Astrocyte (in vitro differentiated cells and primary cell): ENCODE measurements at regions not wholly inside any gene's neighbourhood (a gene's known extent, or its start where the extent isn't known, plus 50 kb on each side); places are given as distances from the start of the nearest gene placed in this dataset.

Experiments
- DNase-seq: peaks from one replicate; pipeline ENCODE4 v3.0.0-alpha.2; 2010; ENCODE audit warnings: low read depth
- FAIRE-seq: peaks from 2 replicates; lab custom pipeline; 2011; peaks lifted over from hg19 to GRCh38; lab: Jason Lieb, UNC
- H2AFZ ChIP-seq: 2 replicates; pipeline ENCODE4 v1.6.0; 2012; ENCODE audit warnings: low read depth, low read length, inconsistent platforms
- H3K27ac ChIP-seq: 2 replicates; pipeline ENCODE4 v1.5.1; 2011; ENCODE audit warnings: low read depth, low read length, inconsistent platforms
- H3K27me3 ChIP-seq: 2 replicates; pipeline ENCODE4 v1.6.0; 2011; ENCODE audit warnings: low read length, inconsistent platforms; ENCODE audit not compliant: insufficient read depth
- H3K36me3 ChIP-seq: 2 replicates; pipeline ENCODE4 v1.5.1; 2011; ENCODE audit warnings: low read length, inconsistent platforms; ENCODE audit not compliant: insufficient read depth
- H3K4me1 ChIP-seq: 2 replicates; pipeline ENCODE4 v1.5.1; 2011; ENCODE audit warnings: low read length, inconsistent platforms; ENCODE audit not compliant: insufficient read depth
- H3K4me2 ChIP-seq: 2 replicates; pipeline ENCODE4 v1.6.0; 2012; ENCODE audit warnings: low read length, inconsistent platforms
- H3K4me3 ChIP-seq: 2 replicates; pipeline ENCODE4 v1.5.1; 2011; ENCODE audit warnings: low read depth, mild to moderate bottlenecking, low read length, inconsistent platforms; ENCODE audit not compliant: insufficient read depth
- H3K79me2 ChIP-seq: 2 replicates; pipeline ENCODE4 v1.6.0; 2012; ENCODE audit warnings: mild to moderate bottlenecking, low read length, inconsistent platforms; ENCODE audit not compliant: insufficient read depth
- H3K9ac ChIP-seq: 2 replicates; pipeline ENCODE4 v1.6.0; 2012; ENCODE audit warnings: mild to moderate bottlenecking, low read length, inconsistent platforms
- H3K9me3 ChIP-seq: 2 replicates; pipeline ENCODE4 v1.5.1; 2012; ENCODE audit warnings: low read depth, mild to moderate bottlenecking, low read length, inconsistent platforms; ENCODE audit not compliant: insufficient read depth
- H4K20me1 ChIP-seq: 2 replicates; pipeline ENCODE4 v1.6.0; 2012; ENCODE audit warnings: low read length, inconsistent platforms; ENCODE audit not compliant: insufficient read depth
- H3K27ac Mint-ChIP-seq: one replicate; pipeline ENCODE4 v1.8.0; 2021; ENCODE audit warnings: mild to moderate bottlenecking, mixed read lengths; ENCODE audit not compliant: unreplicated experiment
- H3K27me3 Mint-ChIP-seq: one replicate; pipeline ENCODE4 v1.8.0; 2021; ENCODE audit warnings: low read depth, mixed read lengths; ENCODE audit not compliant: unreplicated experiment
- H3K36me3 Mint-ChIP-seq: one replicate; pipeline ENCODE4 v1.8.0; 2021; ENCODE audit warnings: low read depth, mixed read lengths; ENCODE audit not compliant: unreplicated experiment
- H3K4me1 Mint-ChIP-seq: one replicate; pipeline ENCODE4 v1.8.0; 2021; ENCODE audit warnings: low read depth, mixed read lengths; ENCODE audit not compliant: unreplicated experiment
- H3K4me3 Mint-ChIP-seq: one replicate; pipeline ENCODE4 v1.8.0; 2021; ENCODE audit warnings: mild to moderate bottlenecking, moderate library complexity, mixed read lengths; ENCODE audit not compliant: unreplicated experiment
- H3K9me3 Mint-ChIP-seq: one replicate; pipeline ENCODE4 v1.8.0; 2021; ENCODE audit warnings: mild to moderate bottlenecking, mixed read lengths; ENCODE audit not compliant: unreplicated experiment
- CTCF ChIP-seq: IDR thresholded peaks from 2 replicates; pipeline ENCODE4 v1.5.1; 2011; ENCODE audit warnings: low read depth, mild to moderate bottlenecking, inconsistent platforms, low read length, moderate library complexity; ENCODE audit not compliant: insufficient read depth
- EZH2 ChIP-seq: IDR thresholded peaks from 2 replicates; pipeline ENCODE4 v1.6.1; 2012; ENCODE audit warnings: mild to moderate bottlenecking, low read length, inconsistent platforms; ENCODE audit not compliant: insufficient read depth

GRCh38 chr2:236397681-236398080 lies 133.5 kb upstream of the ASB18 start:
- Mint-ChIP-seq H3K27me3 (peaks cover 10% of the 10 kb centered on the region), H3K9me3 (peaks cover 3% of the 10 kb centered on the region), H3K27ac (no peak overlapping the region), H3K36me3 (no peaks in the 10 kb centered on the region), H3K4me1 (no peaks in the 10 kb centered on the region), H3K4me3 (no peak overlapping the region)
- Histone ChIP-seq H3K36me3 (no peaks in the 10 kb centered on the region), H3K79me2 (no peaks in the 10 kb centered on the region), H3K9me3 (no peaks in the 10 kb centered on the region), H3K4me2 (no peak overlapping the region), H3K27me3 (no peaks in the 10 kb centered on the region), H3K4me1 (no peaks in the 10 kb centered on the region), H3K27ac (no peak overlapping the region), H4K20me1 (no peaks in the 10 kb centered on the region), H3K9ac (no peak overlapping the region), H3K4me3 (no peak overlapping the region), H2AFZ (no peak overlapping the region)
- no peak for DNase-seq
- no peak for TF ChIP-seq CTCF
- no peak for TF ChIP-seq EZH2
- no peak for FAIRE-seq

- Histone ChIP-seq H3K36me3 (no peaks in the 10 kb centered on the region), H3K27ac (no peak overlapping the region), H3K9me3 (no peaks in the 10 kb centered on the region), H3K79me2 (no peaks in the 10 kb centered on the region), H4K20me1 (no peaks in the 10 kb centered on the region), H3K27me3 (no peaks in the 10 kb centered on the region), H3K4me2 (no peak overlapping the region), H3K4me1 (no peaks in the 10 kb centered on the region), H3K9ac (no peak overlapping the region), H2AFZ (no peak overlapping the region), H3K4me3 (no peak overlapping the region)
- no peak for TF ChIP-seq EZH2
- DNase-seq (no peak), FAIRE-seq (no peak)
- Mint-ChIP-seq H3K4me1 (no peaks in the 10 kb centered on the region), H3K27me3 (peaks cover 7% of the 10 kb centered on the region), H3K27ac (no peak overlapping the region), H3K9me3 (peaks cover 3% of the 10 kb centered on the region), H3K36me3 (no peaks in the 10 kb centered on the region), H3K4me3 (no peak overlapping the region)
These were observed 135.2 kb upstream of the ASB18 start for GRCh38 chr2:236399409-236399808.

GRCh38 chr2:236400046-236400574 lies 135.9 kb upstream of the ASB18 start:
- no peaks in the 10 kb centered on the region for H4K20me1 ChIP-seq
- no peak overlapping the region for H3K4me3 Mint-ChIP-seq
- no peaks in the 10 kb centered on the region for H3K36me3 Mint-ChIP-seq
- no peak overlapping the region for H3K27ac Mint-ChIP-seq
- FAIRE-seq, result no peak
- H3K4me3 ChIP-seq, result no peak overlapping the region
- H3K9ac ChIP-seq, result no peak overlapping the region
- no peaks in the 10 kb centered on the region for H3K36me3 ChIP-seq
- no peak overlapping the region for H2AFZ ChIP-seq
- H3K27ac ChIP-seq, result no peak overlapping the region
- peaks cover 7% of the 10 kb centered on the region for H3K27me3 Mint-ChIP-seq
- no peak for DNase-seq
- no peaks in the 10 kb centered on the region for H3K27me3 ChIP-seq
- no peaks in the 10 kb centered on the region for H3K4me1 Mint-ChIP-seq
- H3K9me3 Mint-ChIP-seq, result peaks cover 3% of the 10 kb centered on the region
- H3K4me1 ChIP-seq, result no peaks in the 10 kb centered on the region
- H3K9me3 ChIP-seq, result no peaks in the 10 kb centered on the region
- no peak overlapping the region for H3K4me2 ChIP-seq
- no peaks in the 10 kb centered on the region for H3K79me2 ChIP-seq
- TF ChIP-seq CTCF (no peak), EZH2 (no peak)
